BJ (cell line): ENCODE measurements at regions not wholly inside any gene's neighbourhood (a gene's known extent, or its start where the extent isn't known, plus 50 kb on each side); places are given as distances from the start of the nearest gene placed in this dataset.

Source experiments
- CTCF ChIA-PET: fragments of 350-600 bp; formaldehyde crosslinking; extraction: SDS; loops from one replicate; lab custom pipeline; 2021; ENCODE audit warnings: antibody characterized with exemption, inconsistent platforms; lab: Yijun Ruan, JAX
- POLR2A ChIA-PET: fragments of 300-600 bp; sonication (Branson Sonifier 250); formaldehyde crosslinking; extraction: SDS; loops from one replicate; lab custom pipeline; 2021; ENCODE audit warnings: antibody characterized with exemption; lab: Charles Lee
- DNase-seq: peaks from one replicate; pipeline ENCODE4 v3.0.0-alpha.2; 2011; ENCODE audit warnings: low read depth
- H3K27me3 ChIP-seq: 2 replicates; pipeline ENCODE4 v1.6.0; 2011; ENCODE audit warnings: low read length; ENCODE audit not compliant: control insufficient read depth, insufficient read depth
- H3K36me3 ChIP-seq: 2 replicates; pipeline ENCODE4 v1.5.1; 2011; ENCODE audit warnings: low read length; ENCODE audit not compliant: control insufficient read depth, insufficient read depth
- H3K4me3 ChIP-seq: 2 replicates; pipeline ENCODE4 v1.5.1; 2011; ENCODE audit warnings: low read depth, mild to moderate bottlenecking, control low read depth, low read length
- TF ChIP-seq, protein P1 (sequence below): IDR thresholded peaks from 2 replicates; pipeline ENCODE4 v1.5.1; 2011; ENCODE audit warnings: low read depth, mild to moderate bottlenecking, control low read depth, inconsistent platforms, low read length, moderate library complexity; ENCODE audit not compliant: insufficient read depth

DNA sequence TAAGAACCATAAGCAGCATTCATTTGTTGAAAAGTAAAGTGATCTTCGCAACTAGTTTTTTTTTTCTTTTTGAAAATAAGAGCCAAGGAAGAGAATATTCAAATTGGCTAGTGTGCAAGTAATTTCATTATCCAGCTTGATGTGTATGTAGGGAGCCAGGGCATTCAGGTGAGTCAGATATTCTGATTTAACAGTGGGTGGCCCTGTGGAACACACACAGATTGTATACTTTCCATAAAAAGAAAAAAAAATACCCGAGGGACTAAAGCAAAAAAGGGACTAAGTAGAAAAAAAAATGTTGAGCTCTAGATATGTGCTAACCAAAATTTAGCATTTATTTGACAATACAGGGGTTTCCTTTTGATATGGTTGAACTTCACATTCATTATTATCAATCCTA is 96.9 kb upstream of the ROPN1 start:
- TF ChIP-seq, protein P1, sequence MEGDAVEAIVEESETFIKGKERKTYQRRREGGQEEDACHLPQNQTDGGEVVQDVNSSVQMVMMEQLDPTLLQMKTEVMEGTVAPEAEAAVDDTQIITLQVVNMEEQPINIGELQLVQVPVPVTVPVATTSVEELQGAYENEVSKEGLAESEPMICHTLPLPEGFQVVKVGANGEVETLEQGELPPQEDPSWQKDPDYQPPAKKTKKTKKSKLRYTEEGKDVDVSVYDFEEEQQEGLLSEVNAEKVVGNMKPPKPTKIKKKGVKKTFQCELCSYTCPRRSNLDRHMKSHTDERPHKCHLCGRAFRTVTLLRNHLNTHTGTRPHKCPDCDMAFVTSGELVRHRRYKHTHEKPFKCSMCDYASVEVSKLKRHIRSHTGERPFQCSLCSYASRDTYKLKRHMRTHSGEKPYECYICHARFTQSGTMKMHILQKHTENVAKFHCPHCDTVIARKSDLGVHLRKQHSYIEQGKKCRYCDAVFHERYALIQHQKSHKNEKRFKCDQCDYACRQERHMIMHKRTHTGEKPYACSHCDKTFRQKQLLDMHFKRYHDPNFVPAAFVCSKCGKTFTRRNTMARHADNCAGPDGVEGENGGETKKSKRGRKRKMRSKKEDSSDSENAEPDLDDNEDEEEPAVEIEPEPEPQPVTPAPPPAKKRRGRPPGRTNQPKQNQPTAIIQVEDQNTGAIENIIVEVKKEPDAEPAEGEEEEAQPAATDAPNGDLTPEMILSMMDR = no peak
- POLR2A ChIA-PET = no interaction called here
- no peaks in the 10 kb centered on the region for H3K27me3 ChIP-seq
- H3K4me3 ChIP-seq = no peak overlapping the region
- no peaks in the 10 kb centered on the region for H3K36me3 ChIP-seq
- CTCF ChIA-PET = interaction anchor here (0.9 to 1.0 kb wide), 2 partner anchors 10 to 191 kb away, joined by 3 to 4 read pairs; no protein-coding TSS in a partner anchor
- DNase-seq = no peak

DNA sequence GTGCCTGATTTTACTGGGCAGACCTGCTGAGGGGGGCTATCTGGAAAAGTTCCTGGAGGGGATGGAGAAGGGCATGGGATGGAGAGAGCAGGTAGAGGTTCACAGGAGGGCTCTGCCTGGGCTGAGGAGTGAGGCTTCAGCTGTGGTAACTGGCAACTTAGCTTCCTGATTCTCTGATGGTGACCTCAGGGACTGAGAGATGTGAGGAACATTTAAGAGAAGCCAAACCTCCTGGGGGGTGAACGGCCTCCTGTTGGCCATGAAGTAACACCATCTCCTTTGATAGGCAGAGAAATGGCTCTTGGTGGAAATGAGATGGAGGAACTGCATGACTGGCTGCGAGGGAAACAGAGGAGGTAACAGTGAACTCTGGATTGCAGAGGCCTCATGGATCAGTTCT is 97.3 kb upstream of the ROPN1 start:
- Histone ChIP-seq H3K36me3 (no peaks in the 10 kb centered on the region), H3K27me3 (no peaks in the 10 kb centered on the region), H3K4me3 (no peak overlapping the region)
- ChIA-PET POLR2A (no interaction called here), CTCF (interaction anchor here (1.0 kb wide), 1 partner anchor 191 kb away, joined by 4 read pairs; no protein-coding TSS in a partner anchor)
- no peak for DNase-seq
- TF ChIP-seq, protein P1 = no peak

DNA sequence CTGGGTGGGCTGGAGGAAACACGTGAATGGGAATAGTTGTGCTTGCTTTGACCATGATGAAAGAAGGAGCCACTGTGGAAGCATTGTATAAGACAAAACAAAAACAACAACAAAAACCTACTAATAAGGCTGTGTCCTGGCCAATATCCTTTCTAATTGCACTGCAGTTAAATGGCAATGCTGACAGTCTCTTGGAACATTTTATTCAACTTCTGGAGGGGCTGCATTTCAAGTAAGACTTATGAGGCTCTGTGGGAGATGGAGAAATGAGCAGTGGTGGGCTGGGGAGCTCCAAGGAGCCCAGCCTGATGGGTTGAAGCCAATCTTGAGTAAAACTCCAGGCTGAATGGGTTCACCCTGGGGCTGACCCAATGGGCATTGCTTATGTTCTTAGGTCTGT is 99.8 kb upstream of the ROPN1 start:
- no peaks in the 10 kb centered on the region; the same call in 1 of the 2 replicates for H3K36me3 ChIP-seq
- TF ChIP-seq, protein P1 = no peak
- H3K4me3 ChIP-seq = no peak overlapping the region
- ChIA-PET CTCF (no interaction called here), POLR2A (no interaction called here)
- 0 out of 2 replicates have a peak, but pooled peaks cover 3% of the 10 kb centered on the region for H3K27me3 ChIP-seq
- DNase-seq = no peak

DNA sequence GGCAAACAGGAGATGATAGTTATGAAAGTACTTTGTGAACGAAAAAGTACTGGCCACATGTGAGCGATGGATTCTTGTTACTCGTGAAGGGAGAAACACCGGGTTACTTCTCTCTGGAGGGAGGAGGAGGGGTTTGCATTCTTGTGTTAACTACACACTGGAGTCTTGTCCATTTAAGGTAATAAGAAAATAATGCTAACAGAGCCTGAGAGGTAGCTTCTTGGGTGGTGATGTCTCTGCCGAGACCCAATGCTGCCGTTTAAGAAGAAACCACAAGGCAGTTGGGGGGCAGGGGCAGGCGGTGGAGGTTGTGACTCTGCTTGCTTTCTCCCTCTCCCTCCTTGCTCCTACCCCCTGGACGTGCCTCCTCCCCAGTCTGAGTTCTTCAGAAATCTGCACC is 100.9 kb upstream of the ROPN1 start:
- DNase-seq = no peak
- H3K36me3 ChIP-seq = no peaks in the 10 kb centered on the region; the same call in 1 of the 2 replicates
- CTCF ChIA-PET = no interaction called here
- POLR2A ChIA-PET = no interaction called here
- TF ChIP-seq, protein P1 = no peak
- no peak overlapping the region for H3K4me3 ChIP-seq
- 0 out of 2 replicates have a peak, but pooled peaks cover 3% of the 10 kb centered on the region for H3K27me3 ChIP-seq

DNA sequence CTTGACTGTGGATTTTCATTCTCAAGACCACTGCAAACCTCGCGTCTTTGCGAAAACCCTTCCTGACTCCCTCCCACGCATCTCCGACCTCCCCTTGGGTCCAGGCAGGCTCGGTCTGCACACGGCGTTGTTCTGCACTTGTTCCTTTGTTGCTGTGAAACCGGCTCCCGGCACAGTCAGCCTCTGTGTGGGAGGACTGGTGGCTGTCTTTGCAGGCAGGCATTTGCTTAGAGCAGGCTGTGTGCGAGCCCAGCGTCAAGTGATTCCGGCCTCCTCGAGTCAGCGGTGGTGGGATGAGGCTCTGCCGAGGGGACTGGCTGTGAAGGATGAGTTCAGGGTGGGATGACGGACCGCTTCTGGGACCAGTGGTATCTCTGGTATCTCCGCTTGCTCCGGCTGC is 102.6 kb upstream of the ROPN1 start:
- Histone ChIP-seq H3K36me3 (no peaks in the 10 kb centered on the region; the same call in 1 of the 2 replicates), H3K4me3 (no peak overlapping the region), H3K27me3 (0 out of 2 replicates have a peak, but pooled peaks cover 3% of the 10 kb centered on the region)
- TF ChIP-seq, protein P1 = no peak
- POLR2A ChIA-PET = no interaction called here
- no peak for DNase-seq
- CTCF ChIA-PET = interaction anchor here (1.1 to 1.3 kb wide), 3 partner anchors 12 to 28 kb away, joined by 3 to 8 read pairs (median 5); no protein-coding TSS in a partner anchor
